H1 (cell line): ENCODE measurements at regions not wholly inside any gene's neighbourhood (a gene's known extent, or its start where the extent isn't known, plus 50 kb on each side); places are given as distances from the start of the nearest gene placed in this dataset.

ENCODE experiments used
- CTCF ChIA-PET: fragments of 300-600 bp; sonication (Branson Sonifier 250); formaldehyde crosslinking; loops from one replicate; lab custom pipeline; 2021; ENCODE audit not compliant: partially characterized antibody; lab: Charles Lee
- POLR2A ChIA-PET: fragments of 300-600 bp; sonication (Branson Sonifier 250); formaldehyde crosslinking; loops from one replicate; lab custom pipeline; 2021; ENCODE audit warnings: inconsistent platforms; ENCODE audit not compliant: partially characterized antibody; lab: Charles Lee
- DNase-seq, 2 experiments: peaks; one replicate each; pipeline versions ENCODE4 v3.0.0 to v3.0.0-alpha.2; 2010 to 2022; ENCODE audit warnings: low spot score in 2 of 2, low read depth in 1 of 2, mixed read lengths in 1 of 2
- FAIRE-seq: peaks from 2 replicates; lab custom pipeline; 2011; peaks lifted over from hg19 to GRCh38; lab: Jason Lieb, UNC
- H2AFZ ChIP-seq: 2 replicates; pipeline ENCODE4 v1.8.1; 2012; ENCODE audit warnings: low read length, inconsistent platforms
- H2AK5ac ChIP-seq: 2 replicates; pipeline ENCODE4 v1.6.1; 2013; ENCODE audit warnings: low read depth, low read length
- H2BK120ac ChIP-seq: replicated peaks from 2 replicates; pipeline ENCODE3; 2013; ENCODE audit warnings: low read depth, low read length, inconsistent platforms
- H2BK12ac ChIP-seq: 2 replicates; pipeline ENCODE4 v1.6.1; 2013; ENCODE audit warnings: low read depth, low read length
- H2BK15ac ChIP-seq: 2 replicates; pipeline ENCODE4 v1.6.1; 2013; ENCODE audit warnings: low read length
- H2BK20ac ChIP-seq: 2 replicates; pipeline ENCODE4 v1.6.1; 2013; ENCODE audit warnings: low read length
- H2BK5ac ChIP-seq: 2 replicates; pipeline ENCODE4 v1.6.1; 2013; ENCODE audit warnings: low read depth, low read length
- H3K14ac ChIP-seq: 2 replicates; pipeline ENCODE4 v1.6.1; 2013; ENCODE audit warnings: inconsistent platforms; ENCODE audit not compliant: insufficient read length
- H3K18ac ChIP-seq: 2 replicates; pipeline ENCODE4 v1.6.1; 2013; ENCODE audit warnings: low read length; ENCODE audit errors: extremely low read depth
- H3K23ac ChIP-seq: 2 replicates; pipeline ENCODE4 v1.6.1; 2013; ENCODE audit warnings: inconsistent platforms; ENCODE audit not compliant: insufficient read length
- H3K23me2 ChIP-seq: 2 replicates; pipeline ENCODE4 v1.6.1; 2013; ENCODE audit warnings: low read depth, low read length
- H3K27ac ChIP-seq: 2 replicates; pipeline ENCODE4 v1.6.1; 2011; ENCODE audit warnings: low read depth, low read length, inconsistent platforms
- H3K27me3 ChIP-seq, 4 experiments: replicated peaks in 1 of 4; 1 replicate in 1 of 4; 2 replicates in 3 of 4; pipeline versions ENCODE4 v1.6.1 to v1.8.1; 2011 to 2013; ENCODE audit warnings: low read length in 3 of 4, mild to moderate bottlenecking in 3 of 4, inconsistent platforms in 2 of 4, mixed read lengths in 2 of 4, moderate library complexity in 1 of 4; ENCODE audit not compliant: control insufficient read depth in 3 of 4, insufficient read depth in 3 of 4; ENCODE audit errors: extremely low read depth in 1 of 4
- H3K36me3 ChIP-seq, 4 experiments: 2 replicates each; pipeline versions ENCODE4 v1.6.1 to v1.8.1; 2011 to 2013; ENCODE audit warnings: mild to moderate bottlenecking in 4 of 4, low read length in 3 of 4, moderate library complexity in 2 of 4, control low read depth in 1 of 4, inconsistent platforms in 1 of 4; ENCODE audit not compliant: insufficient read depth in 4 of 4, control insufficient read depth in 2 of 4
- H3K4ac ChIP-seq: replicated peaks from 2 replicates; pipeline ENCODE3; 2013; ENCODE audit warnings: low read length, low read depth, mixed read lengths, inconsistent platforms; ENCODE audit not compliant: insufficient read length
- H3K4me1 ChIP-seq, 4 experiments: replicated peaks in 1 of 4; 1 replicate in 1 of 4; 2 replicates in 3 of 4; pipeline versions ENCODE4 v1.6.1 to v1.8.1; 2011 to 2013; ENCODE audit warnings: low read length in 3 of 4, inconsistent platforms in 2 of 4, mixed read lengths in 1 of 4; ENCODE audit not compliant: insufficient read depth in 4 of 4, control insufficient read depth in 3 of 4
- H3K4me2 ChIP-seq, 2 experiments: 2 replicates each; pipeline versions ENCODE4 v1.6.1 to v1.8.1; 2011 to 2013; ENCODE audit warnings: low read depth in 2 of 2, low read length in 2 of 2, control low read depth in 1 of 2, inconsistent platforms in 1 of 2, mild to moderate bottlenecking in 1 of 2; ENCODE audit not compliant: insufficient read depth in 1 of 2
- H3K4me3 ChIP-seq, 4 experiments: fragments of 200-600, 300-600 bp in 1 of 4; sonication (generic), shearing (Covaris generic), sonication (Bioruptor Twin) in 1 of 4; 2 replicates each; pipeline versions ENCODE4 v1.5.1 to v1.8.1; 2011 to 2016; ENCODE audit warnings: low read length in 4 of 4, low read depth in 3 of 4, control low read depth in 2 of 4, inconsistent platforms in 2 of 4, mild to moderate bottlenecking in 2 of 4, mixed read lengths in 1 of 4, moderate library complexity in 1 of 4; ENCODE audit not compliant: insufficient read depth in 2 of 4; ENCODE audit errors: extremely low read depth in 1 of 4
- H3K56ac ChIP-seq: replicated peaks from 2 replicates; pipeline ENCODE3; 2013; ENCODE audit warnings: low read depth, mild to moderate bottlenecking, mixed read lengths, low read length, inconsistent platforms; ENCODE audit not compliant: insufficient read length
- H3K79me1 ChIP-seq: 2 replicates; pipeline ENCODE4 v1.6.1; 2013; ENCODE audit warnings: low read depth, low read length, control low read depth
- H3K79me2 ChIP-seq, 2 experiments: 2 replicates each; pipeline versions ENCODE4 v1.6.1 to v1.8.1; 2012 to 2013; ENCODE audit warnings: low read length in 2 of 2, mild to moderate bottlenecking in 2 of 2, inconsistent platforms in 1 of 2; ENCODE audit not compliant: insufficient read depth in 2 of 2, control insufficient read depth in 1 of 2
- H3K9ac ChIP-seq, 4 experiments: replicated peaks in 1 of 4; 1 replicate in 1 of 4; 2 replicates in 3 of 4; pipeline versions ENCODE4 v1.6.1 to v1.8.1; 2011 to 2013; ENCODE audit warnings: low read depth in 3 of 4, low read length in 3 of 4, control low read depth in 2 of 4, mild to moderate bottlenecking in 2 of 4, moderate library complexity in 2 of 4, inconsistent platforms in 1 of 4; ENCODE audit errors: extremely low read depth in 1 of 4
- H3K9me3 ChIP-seq, 2 experiments: 2 replicates each; pipeline versions ENCODE4 v1.6.1 to v1.8.1; 2012 to 2013; ENCODE audit warnings: mild to moderate bottlenecking in 2 of 2, moderate library complexity in 2 of 2, control low read depth in 1 of 2, inconsistent platforms in 1 of 2, low read depth in 1 of 2, low read length in 1 of 2, mixed read lengths in 1 of 2; ENCODE audit not compliant: insufficient read depth in 2 of 2
- H4K20me1 ChIP-seq, 2 experiments: replicated peaks in 1 of 2; 2 replicates each; pipeline versions ENCODE3 to v1.8.1; 2011 to 2013; ENCODE audit warnings: inconsistent platforms in 2 of 2, low read length in 2 of 2, mild to moderate bottlenecking in 1 of 2; ENCODE audit not compliant: insufficient read depth in 2 of 2, control insufficient read depth in 1 of 2
- H4K5ac ChIP-seq: 2 replicates; pipeline ENCODE4 v1.6.1; 2013; ENCODE audit warnings: low read length, low read depth, mixed read lengths, inconsistent platforms; ENCODE audit not compliant: insufficient read length
- H4K8ac ChIP-seq: 2 replicates; pipeline ENCODE4 v1.8.0; 2013; ENCODE audit warnings: mild to moderate bottlenecking, moderate library complexity, low read length, inconsistent platforms; ENCODE audit not compliant: insufficient read depth; ENCODE audit errors: extremely low read depth
- H4K91ac ChIP-seq: replicated peaks from 2 replicates; pipeline ENCODE3; 2013; ENCODE audit warnings: low read length, mixed read lengths, inconsistent platforms; ENCODE audit not compliant: insufficient read length
- BRCA1 ChIP-seq: IDR thresholded peaks from 2 replicates; pipeline ENCODE4 v1.6.1; 2012; ENCODE audit warnings: low read depth, low read length, improper control_type of control experiment
- CEBPB ChIP-seq: IDR thresholded peaks from 2 replicates; pipeline ENCODE4 v1.6.1; 2012; ENCODE audit warnings: low read depth, low read length
- MAFK ChIP-seq: IDR thresholded peaks from 2 replicates; pipeline ENCODE4 v1.6.1; 2012; ENCODE audit warnings: low read depth, mild to moderate bottlenecking, improper control_type of control experiment, low read length
- WGBS, 2 experiments: shearing (Covaris generic) in 1 of 2; methylation state at CpG; one replicate each; pipeline versions ENCODE4 v1.1.6 to v1.1.7; 2013 to 2015; ENCODE audit warnings: low lambda C conversion rate in 2 of 2, mixed read lengths in 2 of 2, inconsistent platforms in 1 of 2, low coverage in 1 of 2, missing lambda C conversion rate in 1 of 2; ENCODE audit not compliant: insufficient replicate concordance in 2 of 2, insufficient coverage in 1 of 2, insufficient read length in 1 of 2; ENCODE audit errors: extremely low coverage in 1 of 2, missing lambda C conversion rate in 1 of 2; 5-methylcytosine and 5-hydroxymethylcytosine counted together

DNA sequence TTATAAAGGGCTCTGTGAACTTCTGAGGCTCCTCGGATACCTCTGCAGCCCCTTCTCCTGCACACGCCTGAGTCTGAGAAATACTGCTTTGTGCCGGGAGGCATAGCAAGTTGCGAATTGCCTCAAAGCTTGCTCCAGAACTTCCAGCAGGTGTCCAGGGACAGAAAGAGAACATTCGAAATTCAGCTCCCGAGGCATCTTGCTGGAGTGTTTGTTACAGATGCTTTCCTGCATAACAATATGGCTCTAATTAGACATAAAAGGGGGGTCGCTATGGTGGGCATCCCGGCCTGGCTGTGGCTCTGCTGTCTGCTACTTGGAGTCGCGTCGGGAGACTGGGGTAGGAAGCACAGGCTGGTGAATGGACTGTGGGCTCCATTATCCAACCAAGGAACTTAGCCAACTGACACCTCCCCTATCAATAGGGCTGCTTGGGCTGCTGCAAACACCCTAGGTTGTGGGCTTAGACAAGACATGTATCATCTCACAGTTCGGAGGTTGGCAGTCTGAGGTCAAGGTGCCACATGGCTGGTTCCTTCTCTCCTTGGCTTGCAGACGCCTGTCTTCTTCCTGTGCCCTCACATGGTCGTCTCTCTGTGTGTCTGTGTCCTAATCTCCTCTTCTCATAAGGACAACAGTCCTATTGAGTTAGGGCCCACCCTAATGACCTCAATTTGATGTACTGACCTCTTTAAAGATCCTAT lies 607.0 kb downstream of the NPHP4 start:
- WGBS, 2 experiments: 92% methylated on average over 14 of the region's 14 CpGs; no CpG with 5 or more reads in 1 of the 2 experiments
- no peak overlapping the region for H4K5ac ChIP-seq
- H3K4me3 ChIP-seq: no peak overlapping the region

More for the DNA sequence above, 607.0 kb downstream of the NPHP4 start:
- H3K4me1 ChIP-seq: no peaks in the 10 kb centered on the region
- POLR2A ChIA-PET: no interaction called here
- no peak overlapping the region for H2BK12ac ChIP-seq
- no peak overlapping the region for H3K27ac ChIP-seq
- H4K8ac ChIP-seq: no peak overlapping the region; the same call in 1 of the 2 replicates
- CTCF ChIA-PET: no interaction called here
- H2AFZ ChIP-seq: no peak overlapping the region
- H3K23ac ChIP-seq: no peak overlapping the region
- H3K18ac ChIP-seq: no peak overlapping the region
- H3K56ac ChIP-seq: no peak overlapping the region
- no peak overlapping the region for H3K9ac ChIP-seq
- H2BK15ac ChIP-seq: no peak overlapping the region
- no peak overlapping the region for H2BK20ac ChIP-seq
- no peak overlapping the region for H4K91ac ChIP-seq
- no peak overlapping the region for H3K14ac ChIP-seq
- DNase-seq: no peak
- H3K23me2 ChIP-seq: peaks cover 10% of the 10 kb centered on the region
- no peaks in the 10 kb centered on the region for H3K27me3 ChIP-seq
- H2AK5ac ChIP-seq: no peak overlapping the region
- no peaks in the 10 kb centered on the region for H3K79me1 ChIP-seq
- H3K4ac ChIP-seq: no peak overlapping the region
- no peak overlapping the region for H3K4me2 ChIP-seq
- no peaks in the 10 kb centered on the region; a peak in 1 of 8 replicates for H3K36me3 ChIP-seq
- no peak overlapping the region for H2BK5ac ChIP-seq
- H3K9me3 ChIP-seq: no peaks in the 10 kb centered on the region
- H3K79me2 ChIP-seq: no peaks in the 10 kb centered on the region
- TF ChIP-seq BRCA1 (no peak), CEBPB (no peak), MAFK (no peak)
- no peak for FAIRE-seq
- H2BK120ac ChIP-seq: no peak overlapping the region
- H4K20me1 ChIP-seq: peaks cover 0 to 6% of the 10 kb centered on the region in 2 experiments
